ENCODE measurements at regions not wholly inside any gene's neighbourhood (a gene's known extent, or its start where the extent isn't known, plus 50 kb on each side); places are given as distances from the start of the nearest gene placed in this dataset.

- no peak overlapping the region for H3K4me3 ChIP-seq (ENCODE audit: low read depth, low read length)
- no peak for DNase-seq (ENCODE audit: low read depth)
- H3K36me3 ChIP-seq (ENCODE audit: control insufficient read depth, insufficient read depth, low read length), result no peaks in the 10 kb centered on the region
- no peaks in the 10 kb centered on the region for H3K27me3 ChIP-seq (ENCODE audit: control insufficient read depth, insufficient read depth, low read length)
- FAIRE-seq, result no peak
- TF ChIP-seq, protein P1, sequence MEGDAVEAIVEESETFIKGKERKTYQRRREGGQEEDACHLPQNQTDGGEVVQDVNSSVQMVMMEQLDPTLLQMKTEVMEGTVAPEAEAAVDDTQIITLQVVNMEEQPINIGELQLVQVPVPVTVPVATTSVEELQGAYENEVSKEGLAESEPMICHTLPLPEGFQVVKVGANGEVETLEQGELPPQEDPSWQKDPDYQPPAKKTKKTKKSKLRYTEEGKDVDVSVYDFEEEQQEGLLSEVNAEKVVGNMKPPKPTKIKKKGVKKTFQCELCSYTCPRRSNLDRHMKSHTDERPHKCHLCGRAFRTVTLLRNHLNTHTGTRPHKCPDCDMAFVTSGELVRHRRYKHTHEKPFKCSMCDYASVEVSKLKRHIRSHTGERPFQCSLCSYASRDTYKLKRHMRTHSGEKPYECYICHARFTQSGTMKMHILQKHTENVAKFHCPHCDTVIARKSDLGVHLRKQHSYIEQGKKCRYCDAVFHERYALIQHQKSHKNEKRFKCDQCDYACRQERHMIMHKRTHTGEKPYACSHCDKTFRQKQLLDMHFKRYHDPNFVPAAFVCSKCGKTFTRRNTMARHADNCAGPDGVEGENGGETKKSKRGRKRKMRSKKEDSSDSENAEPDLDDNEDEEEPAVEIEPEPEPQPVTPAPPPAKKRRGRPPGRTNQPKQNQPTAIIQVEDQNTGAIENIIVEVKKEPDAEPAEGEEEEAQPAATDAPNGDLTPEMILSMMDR (IDR thresholded peaks at IDR 0.05; ENCODE audit: insufficient read depth, low read length, severe bottlenecking), result no peak
Observed at GRCh38 chr13:77480066-77480465, 55.4 kb upstream of the SCEL start.

DNA sequence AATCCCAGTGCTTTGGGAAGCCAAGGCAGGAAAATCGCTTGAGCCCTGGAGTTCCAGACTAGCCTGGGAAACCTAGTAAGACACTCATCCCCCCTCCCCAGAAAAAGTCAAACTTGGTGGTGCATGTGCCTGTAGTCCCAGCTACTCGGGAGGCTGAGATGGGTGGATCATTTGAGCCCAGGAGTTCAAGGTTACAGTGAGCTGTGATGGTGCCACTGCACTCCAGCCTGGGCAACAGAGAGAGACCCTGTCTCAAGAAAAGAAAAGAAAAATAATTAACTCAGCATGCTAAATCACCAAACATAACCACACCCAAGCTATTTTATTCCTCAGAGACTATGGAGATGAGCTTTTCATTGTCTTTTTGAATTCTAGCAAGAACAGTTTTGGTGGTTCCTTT lies 56.2 kb upstream of the SCEL start:
- FAIRE-seq, result no peak
- H3K36me3 ChIP-seq (ENCODE audit: control insufficient read depth, insufficient read depth, low read length), result no peaks in the 10 kb centered on the region
- TF ChIP-seq, protein P1 (IDR thresholded peaks at IDR 0.05; ENCODE audit: insufficient read depth, low read length, severe bottlenecking), result no peak

GRCh38 chr13:77477299-77477848 lies 58.1 kb upstream of the SCEL start:
- DNase-seq (ENCODE audit: low read depth) (peak; percentile 36), FAIRE-seq (no peak)
- H3K36me3 ChIP-seq (ENCODE audit: control insufficient read depth, insufficient read depth, low read length), result no peaks in the 10 kb centered on the region
- TF ChIP-seq, protein P1 (IDR thresholded peaks at IDR 0.05; ENCODE audit: insufficient read depth, low read length, severe bottlenecking), result no peak
- H3K4me3 ChIP-seq (ENCODE audit: low read depth, low read length), result no peak overlapping the region
- H3K27me3 ChIP-seq (ENCODE audit: control insufficient read depth, insufficient read depth, low read length), result no peaks in the 10 kb centered on the region

More for the DNA sequence above, 56.2 kb upstream of the SCEL start:
- no peak overlapping the region for H3K4me3 ChIP-seq (ENCODE audit: low read depth, low read length)
- H3K27me3 ChIP-seq (ENCODE audit: control insufficient read depth, insufficient read depth, low read length), result no peaks in the 10 kb centered on the region
- no peak for DNase-seq (ENCODE audit: low read depth)

- no peak overlapping the region for H3K4me3 ChIP-seq (ENCODE audit: low read depth, low read length)
- H3K36me3 ChIP-seq (ENCODE audit: control insufficient read depth, insufficient read depth, low read length), result no peaks in the 10 kb centered on the region
- H3K27me3 ChIP-seq (ENCODE audit: control insufficient read depth, insufficient read depth, low read length), result no peaks in the 10 kb centered on the region
- peak; percentile 4 for DNase-seq (ENCODE audit: low read depth)
- no peak for FAIRE-seq
- TF ChIP-seq, protein P1 (IDR thresholded peaks at IDR 0.05; ENCODE audit: insufficient read depth, low read length, severe bottlenecking), result no peak
Observed at GRCh38 chr13:77476456-77476855, 59.0 kb upstream of the SCEL start.

GRCh38 chr13:77475345-77476084 lies 60.0 kb upstream of the SCEL start:
- H3K36me3 ChIP-seq (ENCODE audit: control insufficient read depth, insufficient read depth, low read length), result no peaks in the 10 kb centered on the region
- TF ChIP-seq, protein P1 (IDR thresholded peaks at IDR 0.05; ENCODE audit: insufficient read depth, low read length, severe bottlenecking), result no peak
- FAIRE-seq (no peak), DNase-seq (ENCODE audit: low read depth) (no peak)
- H3K27me3 ChIP-seq (ENCODE audit: control insufficient read depth, insufficient read depth, low read length), result no peaks in the 10 kb centered on the region
- no peak overlapping the region for H3K4me3 ChIP-seq (ENCODE audit: low read depth, low read length)

All from bronchial epithelial cell (primary cell).